Osteocyte (in vitro differentiated cells): ENCODE measurements at regions not wholly inside any gene's neighbourhood (a gene's known extent, or its start where the extent isn't known, plus 50 kb on each side); places are given as distances from the start of the nearest gene placed in this dataset.

Source experiments
- DNase-seq: peaks from one replicate; pipeline ENCODE4 v3.0.0; 2021; ENCODE audit warnings: mixed read lengths; ENCODE audit not compliant: unreplicated experiment; ENCODE audit errors: extremely low spot score
- H3K27ac Mint-ChIP-seq: one replicate; pipeline ENCODE4 v1.8.0; 2021; ENCODE audit warnings: mild to moderate bottlenecking, mixed read lengths; ENCODE audit not compliant: unreplicated experiment
- H3K27me3 Mint-ChIP-seq: one replicate; pipeline ENCODE4 v1.8.0; 2021; ENCODE audit warnings: mixed read lengths; ENCODE audit not compliant: unreplicated experiment
- H3K36me3 Mint-ChIP-seq: one replicate; pipeline ENCODE4 v1.8.0; 2021; ENCODE audit warnings: mixed read lengths; ENCODE audit not compliant: unreplicated experiment
- H3K4me1 Mint-ChIP-seq: one replicate; pipeline ENCODE4 v1.8.0; 2021; ENCODE audit warnings: mixed read lengths; ENCODE audit not compliant: unreplicated experiment
- H3K4me3 Mint-ChIP-seq: one replicate; pipeline ENCODE4 v1.8.0; 2021; ENCODE audit warnings: mild to moderate bottlenecking, moderate library complexity, mixed read lengths; ENCODE audit not compliant: unreplicated experiment
- H3K9me3 Mint-ChIP-seq: one replicate; pipeline ENCODE4 v1.8.0; 2021; ENCODE audit warnings: mixed read lengths; ENCODE audit not compliant: unreplicated experiment
- CTCF ChIP-seq: fragments of 200-600 bp; sonication (generic); IDR thresholded peaks from 2 replicates; pipeline ENCODE4 v1.5.0; 2021; ENCODE audit warnings: antibody characterized with exemption, mild to moderate bottlenecking, moderate library complexity

- Mint-ChIP-seq H3K36me3 (no peaks in the 10 kb centered on the region), H3K9me3 (no peaks in the 10 kb centered on the region), H3K4me3 (no peak overlapping the region), H3K27me3 (peaks cover 32% of the 10 kb centered on the region), H3K27ac (no peak overlapping the region), H3K4me1 (no peaks in the 10 kb centered on the region)
- DNase-seq: peak; percentile 30
- TF ChIP-seq CTCF: no peak
These were observed 674.5 kb downstream of the MATN1 start for GRCh38 chr1:30048905-30049304.

GRCh38 chr1:30047576-30047975 lies 675.8 kb downstream of the MATN1 start:
- TF ChIP-seq CTCF: no peak
- H3K27ac Mint-ChIP-seq: no peak overlapping the region

GRCh38 chr1:30046751-30047150 lies 676.6 kb downstream of the MATN1 start:
- peak; percentile 76 for DNase-seq
- Mint-ChIP-seq H3K4me3 (no peak overlapping the region), H3K9me3 (no peaks in the 10 kb centered on the region), H3K4me1 (no peaks in the 10 kb centered on the region), H3K36me3 (no peaks in the 10 kb centered on the region), H3K27me3 (peaks cover 18% of the 10 kb centered on the region), H3K27ac (no peak overlapping the region)
- no peak for TF ChIP-seq CTCF

More at GRCh38 chr1:30047576-30047975, 675.8 kb downstream of the MATN1 start:
- peaks cover 21% of the 10 kb centered on the region for H3K27me3 Mint-ChIP-seq
- no peak overlapping the region for H3K4me3 Mint-ChIP-seq
- DNase-seq: peak; percentile 76
- H3K9me3 Mint-ChIP-seq: no peaks in the 10 kb centered on the region
- no peaks in the 10 kb centered on the region for H3K36me3 Mint-ChIP-seq
- no peaks in the 10 kb centered on the region for H3K4me1 Mint-ChIP-seq

GRCh38 chr1:30045304-30046090 lies 677.9 kb downstream of the MATN1 start:
- no peaks in the 10 kb centered on the region for H3K4me1 Mint-ChIP-seq
- no peaks in the 10 kb centered on the region for H3K9me3 Mint-ChIP-seq
- no peak overlapping the region for H3K27ac Mint-ChIP-seq
- DNase-seq: peak; percentile 68
- no peak overlapping the region for H3K4me3 Mint-ChIP-seq
- peaks cover 7% of the 10 kb centered on the region for H3K27me3 Mint-ChIP-seq
- no peak for TF ChIP-seq CTCF
- H3K36me3 Mint-ChIP-seq: no peaks in the 10 kb centered on the region

GRCh38 chr1:30044656-30045144 lies 678.7 kb downstream of the MATN1 start:
- H3K27me3 Mint-ChIP-seq: peaks cover 3% of the 10 kb centered on the region
- H3K9me3 Mint-ChIP-seq: no peaks in the 10 kb centered on the region
- H3K27ac Mint-ChIP-seq: no peak overlapping the region
- no peak overlapping the region for H3K4me3 Mint-ChIP-seq
- no peaks in the 10 kb centered on the region for H3K36me3 Mint-ChIP-seq
- no peak for TF ChIP-seq CTCF
- DNase-seq: peak; percentile 57
- no peaks in the 10 kb centered on the region for H3K4me1 Mint-ChIP-seq
